NCI-H2029 (cell line): ENCODE measurements at regions not wholly inside any gene's neighbourhood (a gene's known extent, or its start where the extent isn't known, plus 50 kb on each side); places are given as distances from the start of the nearest gene placed in this dataset.
"Not testable (repeated sequence)": the region's sequence is repeated elsewhere in the genome, so short reads cannot be mapped to it uniquely, and the experiment has no call there.

ENCODE experiments used
- DNase-seq: peaks from one replicate; lab custom pipeline; 2025; lab: John Stamatoyannopoulos, UW

GRCh38 chr2:36235426-36235825, 120.2 kb upstream of the CRIM1 start:
- DNase-seq: no peak

GRCh38 chr2:36223259-36223658, 132.3 kb upstream of the CRIM1 start:
- no peak for DNase-seq

GRCh38 chr2:36222485-36222884, 133.1 kb upstream of the CRIM1 start:
- DNase-seq: no peak

GRCh38 chr2:36214691-36215090, 140.9 kb upstream of the CRIM1 start:
- DNase-seq: no peak

GRCh38 chr2:36203366-36203765, 152.2 kb upstream of the CRIM1 start:
- no peak for DNase-seq

- no peak for DNase-seq
Measured at GRCh38 chr2:36197181-36197971, 158.2 kb upstream of the CRIM1 start.

GRCh38 chr2:36193680-36194079, 161.9 kb upstream of the CRIM1 start:
- no peak for DNase-seq

GRCh38 chr2:36192983-36193382, 162.6 kb upstream of the CRIM1 start:
- DNase-seq: no peak

GRCh38 chr2:36190097-36190496, 165.5 kb upstream of the CRIM1 start:
- no peak for DNase-seq

- no peak for DNase-seq
Measured at GRCh38 chr2:36185624-36186023, 170.0 kb upstream of the CRIM1 start.

GRCh38 chr2:36184848-36185247, 170.7 kb upstream of the CRIM1 start:
- DNase-seq: no peak

- not testable (repeated sequence) for DNase-seq
Measured at GRCh38 chr2:36180789-36181482, 174.6 kb upstream of the CRIM1 start.

GRCh38 chr2:36180293-36180692, 175.3 kb upstream of the CRIM1 start:
- not testable (repeated sequence) for DNase-seq

- not testable (repeated sequence) for DNase-seq
Measured at GRCh38 chr2:36179668-36180269, 175.8 kb upstream of the CRIM1 start.

GRCh38 chr2:36178384-36178783, 177.2 kb upstream of the CRIM1 start:
- DNase-seq: no peak

GRCh38 chr2:36177282-36177681, 178.3 kb upstream of the CRIM1 start:
- DNase-seq: no peak

- no peak for DNase-seq
Measured at GRCh38 chr2:36174920-36175319, 180.7 kb upstream of the CRIM1 start.

- DNase-seq: no peak
Measured at GRCh38 chr2:36173760-36174404, 181.7 kb upstream of the CRIM1 start.

GRCh38 chr2:36172824-36173223, 182.8 kb upstream of the CRIM1 start:
- no peak for DNase-seq

GRCh38 chr2:36170805-36171204, 184.8 kb upstream of the CRIM1 start:
- DNase-seq: no peak

GRCh38 chr2:36169843-36170242, 185.7 kb upstream of the CRIM1 start:
- no peak for DNase-seq

- DNase-seq: no peak
Measured at GRCh38 chr2:36168115-36168514, 187.5 kb upstream of the CRIM1 start.

- DNase-seq: no peak
Measured at GRCh38 chr2:36165132-36165531, 190.4 kb upstream of the CRIM1 start.
